ENCODE measurements at regions not wholly inside any gene's neighbourhood (a gene's known extent, or its start where the extent isn't known, plus 50 kb on each side); places are given as distances from the start of the nearest gene placed in this dataset.

GRCh38 chr11:19389787-19390303, 149.1 kb upstream of the E2F8 start:
- ATAC-seq (ENCODE audit: low read depth) (no peak), DNase-seq (ENCODE audit: low spot score) (no peak)
- Histone ChIP-seq H3K4me3 (ENCODE audit: severe bottlenecking) (no peak overlapping the region), H3K27me3 (ENCODE audit: insufficient read depth, poor library complexity, severe bottlenecking) (no peaks in the 10 kb centered on the region), H3K9me3 (ENCODE audit: severe bottlenecking) (no peaks in the 10 kb centered on the region), H3K27ac (ENCODE audit: poor library complexity, severe bottlenecking) (no peak overlapping the region), H3K4me1 (ENCODE audit: insufficient read depth, poor library complexity, severe bottlenecking) (no peaks in the 10 kb centered on the region), H3K36me3 (ENCODE audit: low read depth) (no peaks in the 10 kb centered on the region)
- TF ChIP-seq, protein P1, sequence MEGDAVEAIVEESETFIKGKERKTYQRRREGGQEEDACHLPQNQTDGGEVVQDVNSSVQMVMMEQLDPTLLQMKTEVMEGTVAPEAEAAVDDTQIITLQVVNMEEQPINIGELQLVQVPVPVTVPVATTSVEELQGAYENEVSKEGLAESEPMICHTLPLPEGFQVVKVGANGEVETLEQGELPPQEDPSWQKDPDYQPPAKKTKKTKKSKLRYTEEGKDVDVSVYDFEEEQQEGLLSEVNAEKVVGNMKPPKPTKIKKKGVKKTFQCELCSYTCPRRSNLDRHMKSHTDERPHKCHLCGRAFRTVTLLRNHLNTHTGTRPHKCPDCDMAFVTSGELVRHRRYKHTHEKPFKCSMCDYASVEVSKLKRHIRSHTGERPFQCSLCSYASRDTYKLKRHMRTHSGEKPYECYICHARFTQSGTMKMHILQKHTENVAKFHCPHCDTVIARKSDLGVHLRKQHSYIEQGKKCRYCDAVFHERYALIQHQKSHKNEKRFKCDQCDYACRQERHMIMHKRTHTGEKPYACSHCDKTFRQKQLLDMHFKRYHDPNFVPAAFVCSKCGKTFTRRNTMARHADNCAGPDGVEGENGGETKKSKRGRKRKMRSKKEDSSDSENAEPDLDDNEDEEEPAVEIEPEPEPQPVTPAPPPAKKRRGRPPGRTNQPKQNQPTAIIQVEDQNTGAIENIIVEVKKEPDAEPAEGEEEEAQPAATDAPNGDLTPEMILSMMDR (IDR thresholded peaks at IDR 0.05; ENCODE audit: poor library complexity, severe bottlenecking): no peak

GRCh38 chr11:19382131-19382611, 141.4 kb upstream of the E2F8 start:
- Histone ChIP-seq H3K27me3 (ENCODE audit: insufficient read depth, poor library complexity, severe bottlenecking) (no peaks in the 10 kb centered on the region), H3K4me3 (ENCODE audit: severe bottlenecking) (no peak overlapping the region), H3K36me3 (ENCODE audit: low read depth) (no peaks in the 10 kb centered on the region), H3K4me1 (ENCODE audit: insufficient read depth, poor library complexity, severe bottlenecking) (peaks cover 10% of the 10 kb centered on the region), H3K9me3 (ENCODE audit: severe bottlenecking) (no peaks in the 10 kb centered on the region), H3K27ac (ENCODE audit: poor library complexity, severe bottlenecking) (no peak overlapping the region)
- TF ChIP-seq, protein P1 (IDR thresholded peaks at IDR 0.05; ENCODE audit: poor library complexity, severe bottlenecking): no peak
- DNase-seq (ENCODE audit: low spot score) (no peak), ATAC-seq (ENCODE audit: low read depth) (no peak)

DNA sequence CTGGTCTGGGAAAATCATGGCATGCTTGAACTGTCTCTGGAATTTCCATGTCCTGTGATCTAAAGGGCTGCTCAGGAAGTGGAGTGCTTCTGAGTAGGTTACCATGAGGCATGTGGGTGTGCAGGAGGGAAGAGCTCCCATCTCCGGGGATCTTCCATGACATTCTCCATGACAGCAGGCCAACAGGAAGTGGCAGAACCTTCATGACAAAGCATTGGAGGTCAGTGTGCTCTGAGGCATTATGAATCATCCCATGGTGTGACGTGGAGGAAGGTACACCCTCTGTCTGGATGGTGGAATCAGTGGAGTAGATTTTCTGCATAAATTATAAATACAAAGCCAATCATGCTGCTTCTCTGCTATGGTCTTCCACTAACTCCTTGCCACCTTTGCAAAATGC, 139.6 kb upstream of the E2F8 start:
- no peaks in the 10 kb centered on the region for H3K9me3 ChIP-seq (ENCODE audit: severe bottlenecking)
- H3K27me3 ChIP-seq (ENCODE audit: insufficient read depth, poor library complexity, severe bottlenecking): no peaks in the 10 kb centered on the region
- H3K36me3 ChIP-seq (ENCODE audit: low read depth): no peaks in the 10 kb centered on the region
- ATAC-seq (ENCODE audit: low read depth) (peak; percentile 91), DNase-seq (ENCODE audit: low spot score) (no peak)
- TF ChIP-seq, protein P1 (IDR thresholded peaks at IDR 0.05; ENCODE audit: poor library complexity, severe bottlenecking): no peak
- no peak overlapping the region for H3K4me3 ChIP-seq (ENCODE audit: severe bottlenecking)
- H3K27ac ChIP-seq (ENCODE audit: poor library complexity, severe bottlenecking): peak overlapping the region; percentile 75
- H3K4me1 ChIP-seq (ENCODE audit: insufficient read depth, poor library complexity, severe bottlenecking): peaks cover 11% of the 10 kb centered on the region

DNA sequence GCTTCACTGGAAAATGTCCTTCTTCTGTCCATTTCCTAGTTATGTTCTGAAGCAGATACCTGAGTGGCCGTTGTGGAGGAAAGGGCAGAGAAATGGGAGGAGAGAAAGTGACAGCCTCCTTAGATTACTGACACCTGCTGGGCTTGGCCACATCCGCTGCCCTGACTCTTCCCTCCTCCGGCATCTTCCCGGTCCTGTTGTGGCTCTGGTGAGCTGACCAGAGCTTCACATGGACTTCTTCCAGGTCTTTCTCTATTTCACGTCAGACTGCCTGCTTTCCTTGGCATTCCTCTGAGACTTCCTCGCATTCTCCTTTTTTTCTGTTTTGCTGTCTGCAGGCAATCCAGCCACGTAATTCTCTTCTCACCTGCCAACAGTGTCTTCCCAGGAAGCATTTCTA, 138.7 kb upstream of the E2F8 start:
- TF ChIP-seq, protein P1 (IDR thresholded peaks at IDR 0.05; ENCODE audit: poor library complexity, severe bottlenecking): no peak
- H3K9me3 ChIP-seq (ENCODE audit: severe bottlenecking): no peaks in the 10 kb centered on the region
- no peak overlapping the region for H3K4me3 ChIP-seq (ENCODE audit: severe bottlenecking)
- H3K27me3 ChIP-seq (ENCODE audit: insufficient read depth, poor library complexity, severe bottlenecking): no peaks in the 10 kb centered on the region
- DNase-seq (ENCODE audit: low spot score) (no peak), ATAC-seq (ENCODE audit: low read depth) (no peak)
- no peaks in the 10 kb centered on the region for H3K36me3 ChIP-seq (ENCODE audit: low read depth)
- H3K4me1 ChIP-seq (ENCODE audit: insufficient read depth, poor library complexity, severe bottlenecking): peaks cover 20% of the 10 kb centered on the region
- H3K27ac ChIP-seq (ENCODE audit: poor library complexity, severe bottlenecking): peak overlapping the region; percentile 75

DNA sequence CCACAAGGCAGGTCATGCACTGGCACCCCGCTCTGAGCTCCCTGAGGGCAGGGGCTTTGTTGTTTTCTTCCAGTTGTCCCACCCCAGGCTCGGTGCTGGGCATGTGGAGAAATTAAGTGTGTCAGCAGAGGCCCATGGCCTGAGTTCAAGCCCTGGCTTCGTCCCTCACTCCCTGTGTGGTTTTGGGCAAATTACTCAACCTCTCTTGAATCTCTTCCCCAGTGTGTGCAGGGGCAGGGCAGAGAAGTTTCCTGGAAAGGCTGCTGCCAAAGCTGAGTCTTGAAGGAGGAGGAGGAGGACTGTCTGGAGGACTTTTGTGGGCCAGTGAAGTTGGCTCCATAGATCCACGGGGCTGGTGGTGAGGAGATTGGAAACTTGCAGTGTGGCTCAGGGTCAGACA, 138.1 kb upstream of the E2F8 start:
- no peak overlapping the region for H3K4me3 ChIP-seq (ENCODE audit: severe bottlenecking)
- no peaks in the 10 kb centered on the region for H3K27me3 ChIP-seq (ENCODE audit: insufficient read depth, poor library complexity, severe bottlenecking)
- TF ChIP-seq, protein P1 (IDR thresholded peaks at IDR 0.05; ENCODE audit: poor library complexity, severe bottlenecking): no peak
- peaks cover 23% of the 10 kb centered on the region for H3K4me1 ChIP-seq (ENCODE audit: insufficient read depth, poor library complexity, severe bottlenecking)
- ATAC-seq (ENCODE audit: low read depth) (no peak), DNase-seq (ENCODE audit: low spot score) (no peak)
- peak overlapping the region; percentile 75 for H3K27ac ChIP-seq (ENCODE audit: poor library complexity, severe bottlenecking)
- no peaks in the 10 kb centered on the region for H3K9me3 ChIP-seq (ENCODE audit: severe bottlenecking)
- H3K36me3 ChIP-seq (ENCODE audit: low read depth): no peaks in the 10 kb centered on the region

Data from RWPE2 (cell line).